DND-41 (cell line): ENCODE measurements at regions not wholly inside any gene's neighbourhood (a gene's known extent, or its start where the extent isn't known, plus 50 kb on each side); places are given as distances from the start of the nearest gene placed in this dataset.

Experiments used
- CTCF ChIP-seq: IDR thresholded peaks from 2 replicates; pipeline ENCODE4 v1.5.1; 2012; ENCODE audit warnings: borderline replicate concordance, low read length, moderate library complexity, mild to moderate bottlenecking; ENCODE audit not compliant: poor library complexity, severe bottlenecking; ENCODE audit errors: extremely low read depth
- EZH2 ChIP-seq: IDR thresholded peaks from 3 replicates; pipeline ENCODE4 v1.6.1; 2012; ENCODE audit warnings: borderline replicate concordance, low read depth, mild to moderate bottlenecking, moderate library complexity, low read length, inconsistent platforms; ENCODE audit not compliant: severe bottlenecking

GRCh38 chr14:98143566-98143965 lies 1128.4 kb downstream of the BCL11B start:
- TF ChIP-seq CTCF (no peak), EZH2 (no peak)
